Common myeloid progenitor, CD34-positive (primary cell): ENCODE measurements at regions not wholly inside any gene's neighbourhood (a gene's known extent, or its start where the extent isn't known, plus 50 kb on each side); places are given as distances from the start of the nearest gene placed in this dataset.

Experiments
- CTCF ChIA-PET: fragments of 350-600 bp; sonication (Branson Sonifier 250); formaldehyde crosslinking; loops from one replicate; lab custom pipeline; 2021; ENCODE audit warnings: antibody characterized with exemption; lab: Charles Lee
- POLR2A ChIA-PET: fragments of 350-600 bp; sonication (Branson Sonifier 250); formaldehyde crosslinking; loops from one replicate; lab custom pipeline; 2021; ENCODE audit warnings: antibody characterized with exemption; lab: Charles Lee
- DNase-seq, 3 donors: peaks; one replicate each; pipeline versions ENCODE4 v3.0.0 to v3.0.0-alpha.2; 2013
- H3K27ac ChIP-seq, 2 experiments: 1 replicate in 1 of 2; 2 replicates in 1 of 2; pipeline ENCODE4 v1.7.0; 2013; ENCODE audit warnings: inconsistent platforms in 2 of 2, low read length in 2 of 2, mild to moderate bottlenecking in 2 of 2, low read depth in 1 of 2, moderate library complexity in 1 of 2; ENCODE audit not compliant: severe bottlenecking in 2 of 2, insufficient read depth in 1 of 2, poor library complexity in 1 of 2
- H3K27me3 ChIP-seq, 5 experiments: replicated peaks in 2 of 5; 1 replicate in 3 of 5; 2 replicates in 2 of 5; pipeline versions ENCODE4 v1.6.1 to v1.7.0; 2013; ENCODE audit warnings: low read length in 4 of 5, mild to moderate bottlenecking in 2 of 5, moderate library complexity in 2 of 5, inconsistent platforms in 1 of 5; ENCODE audit not compliant: insufficient read depth in 5 of 5, control insufficient read depth in 4 of 5
- H3K36me3 ChIP-seq, 4 experiments: 1 replicate in 2 of 4; 2 replicates in 2 of 4; pipeline versions ENCODE4 v1.6.1 to v1.7.0; 2013; ENCODE audit warnings: low read length in 3 of 4, control low read depth in 1 of 4, mild to moderate bottlenecking in 1 of 4; ENCODE audit not compliant: control insufficient read depth in 4 of 4, insufficient read depth in 4 of 4
- H3K4me1 ChIP-seq, 4 experiments: 1 replicate in 3 of 4; 2 replicates in 1 of 4; pipeline versions ENCODE4 v1.6.1 to v1.7.1; 2013; ENCODE audit warnings: low read length in 3 of 4, mild to moderate bottlenecking in 3 of 4, control low read depth in 1 of 4, inconsistent platforms in 1 of 4, moderate library complexity in 1 of 4; ENCODE audit not compliant: control insufficient read depth in 4 of 4, insufficient read depth in 4 of 4; ENCODE audit errors: control extremely low read depth in 1 of 4
- H3K4me3 ChIP-seq, 7 experiments: 1 replicate in 4 of 7; 2 replicates in 3 of 7; pipeline versions ENCODE4 v1.5.1 to v1.7.0; 2013; ENCODE audit warnings: mild to moderate bottlenecking in 7 of 7, low read length in 6 of 7, moderate library complexity in 6 of 7, inconsistent platforms in 2 of 7, low read depth in 2 of 7, control low read depth in 1 of 7; ENCODE audit not compliant: insufficient read depth in 4 of 7, control insufficient read depth in 1 of 7; ENCODE audit errors: extremely low read depth in 1 of 7
- H3K9me3 ChIP-seq, 5 experiments: 1 replicate in 4 of 5; 2 replicates in 1 of 5; pipeline versions ENCODE4 v1.6.1 to v1.7.1; 2013; ENCODE audit warnings: low read length in 4 of 5, mild to moderate bottlenecking in 2 of 5, inconsistent platforms in 1 of 5, low read depth in 1 of 5, moderate library complexity in 1 of 5; ENCODE audit not compliant: control insufficient read depth in 4 of 5, insufficient read depth in 2 of 5; ENCODE audit errors: control extremely low read depth in 1 of 5
- WGBS: methylation state at CpG from one replicate; pipeline ENCODE4 v1.1.5; 2013; ENCODE audit not compliant: insufficient coverage; 5-methylcytosine and 5-hydroxymethylcytosine counted together

GRCh38 chr13:60696602-60697001 is 299.6 kb downstream of the TDRD3 start:
- Histone ChIP-seq H3K36me3 (no peaks in the 10 kb centered on the region), H3K27me3 (no peaks in the 10 kb centered on the region), H3K27ac (no peak overlapping the region), H3K4me3 (no peak overlapping the region), H3K4me1 (no peaks in the 10 kb centered on the region), H3K9me3 (no peaks in the 10 kb centered on the region)
- peak in 1 of 3 donors; percentile 2 for DNase-seq
- POLR2A ChIA-PET: no interaction called here
- CTCF ChIA-PET: no interaction called here
- 54% methylated on average over 5 of the region's 6 CpGs for WGBS

- H3K4me3 ChIP-seq: no peak overlapping the region
- no peak overlapping the region for H3K27ac ChIP-seq
- H3K4me1 ChIP-seq: no peaks in the 10 kb centered on the region
- POLR2A ChIA-PET: no interaction called here
- no peaks in the 10 kb centered on the region for H3K9me3 ChIP-seq
- no peaks in the 10 kb centered on the region for H3K36me3 ChIP-seq
- no peak for DNase-seq
- CTCF ChIA-PET: interaction anchor here (0.6 kb wide), 1 partner anchor 255 kb away, joined by 3 read pairs; no protein-coding TSS in a partner anchor
- no peaks in the 10 kb centered on the region for H3K27me3 ChIP-seq
These were observed 294.2 kb downstream of the TDRD3 start for GRCh38 chr13:60691268-60691667.

- Histone ChIP-seq H3K4me3 (no peak overlapping the region), H3K27ac (no peak overlapping the region), H3K36me3 (no peaks in the 10 kb centered on the region), H3K4me1 (no peaks in the 10 kb centered on the region), H3K27me3 (no peaks in the 10 kb centered on the region), H3K9me3 (no peaks in the 10 kb centered on the region)
- DNase-seq: no peak
- 84% methylated on average over 6 of the region's 6 CpGs for WGBS
- ChIA-PET POLR2A (no interaction called here), CTCF (no interaction called here)
These were observed 293.6 kb downstream of the TDRD3 start for GRCh38 chr13:60690604-60691003.

- Histone ChIP-seq H3K27me3 (no peaks in the 10 kb centered on the region), H3K4me1 (no peaks in the 10 kb centered on the region), H3K4me3 (no peak overlapping the region), H3K36me3 (no peaks in the 10 kb centered on the region), H3K27ac (no peak overlapping the region), H3K9me3 (no peaks in the 10 kb centered on the region)
- ChIA-PET CTCF (no interaction called here), POLR2A (no interaction called here)
- no peak for DNase-seq
These were observed 292.6 kb downstream of the TDRD3 start for GRCh38 chr13:60689571-60689970.

- POLR2A ChIA-PET: no interaction called here
- WGBS: no CpG with 5 or more reads among the region's 3 CpGs
- DNase-seq: no peak
- Histone ChIP-seq H3K4me3 (no peak overlapping the region), H3K36me3 (no peaks in the 10 kb centered on the region), H3K27ac (no peak overlapping the region), H3K9me3 (no peaks in the 10 kb centered on the region), H3K27me3 (no peaks in the 10 kb centered on the region), H3K4me1 (no peaks in the 10 kb centered on the region)
- CTCF ChIA-PET: no interaction called here
These were observed 292.1 kb downstream of the TDRD3 start for GRCh38 chr13:60689076-60689475.

- ChIA-PET CTCF (no interaction called here), POLR2A (no interaction called here)
- H3K9me3 ChIP-seq: no peaks in the 10 kb centered on the region
- H3K27ac ChIP-seq: no peak overlapping the region
- no peaks in the 10 kb centered on the region for H3K27me3 ChIP-seq
- WGBS: 63% methylated on average over 2 of the region's 5 CpGs
- H3K36me3 ChIP-seq: no peaks in the 10 kb centered on the region
- H3K4me3 ChIP-seq: no peak overlapping the region
- DNase-seq: no peak
- H3K4me1 ChIP-seq: no peaks in the 10 kb centered on the region
These were observed 283.1 kb downstream of the TDRD3 start for GRCh38 chr13:60679928-60680694.

- H3K9me3 ChIP-seq: no peaks in the 10 kb centered on the region
- H3K36me3 ChIP-seq: no peaks in the 10 kb centered on the region
- POLR2A ChIA-PET: no interaction called here
- no peak overlapping the region for H3K4me3 ChIP-seq
- no peaks in the 10 kb centered on the region for H3K4me1 ChIP-seq
- DNase-seq: no peak
- CTCF ChIA-PET: no interaction called here
- no peaks in the 10 kb centered on the region for H3K27me3 ChIP-seq
- no peak overlapping the region for H3K27ac ChIP-seq
- 100% methylated on average over 4 of the region's 4 CpGs for WGBS
These were observed 282.1 kb downstream of the TDRD3 start for GRCh38 chr13:60679131-60679530.
